Pancreas (tissue), 10 donors: ENCODE measurements at regions not wholly inside any gene's neighbourhood (a gene's known extent, or its start where the extent isn't known, plus 50 kb on each side); places are given as distances from the start of the nearest gene placed in this dataset.

Source experiments
- ATAC-seq, 4 donors: fragments of 200-7000 bp; cut with Tn5 transposase; one replicate each; pipeline versions ENCODE4 v1.8.0 to v1.9.1; 2020; ENCODE audit warnings: mild to moderate bottlenecking in 4 of 4, moderate library complexity in 4 of 4
- DNase-seq, 6 donors: peaks; one replicate each; pipeline ENCODE4 v3.0.0-alpha.2; 2020
- FAIRE-seq: peaks from 2 replicates; lab custom pipeline; 2012; peaks lifted over from hg19 to GRCh38; lab: Jason Lieb, UNC
- H3K27ac ChIP-seq, 4 donors: fragments of 200-600 bp; sonication (generic); 1 replicate in 3 of 4; 2 replicates in 1 of 4; pipeline versions ENCODE4 v1.5.0 to v1.8.0; 2020
- H3K27me3 ChIP-seq, 4 donors: fragments of 200-600 bp; one replicate each; pipeline ENCODE4 v1.8.0; 2021
- H3K36me3 ChIP-seq, 3 donors: fragments of 200-600 bp; sonication (generic) in 1 of 3; one replicate each; pipeline versions ENCODE4 v1.5.0 to v1.8.0; 2020 to 2021
- H3K4me1 ChIP-seq, 3 donors: fragments of 200-600 bp; one replicate each; pipeline ENCODE4 v1.8.0; 2021
- H3K4me3 ChIP-seq, 4 donors: fragments of 200-600 bp; sonication (generic) in 2 of 4; one replicate each; pipeline versions ENCODE4 v1.5.0 to v1.8.0; 2020 to 2021
- H3K9me3 ChIP-seq, 4 donors: fragments of 200-600 bp; one replicate each; pipeline ENCODE4 v1.8.0; 2021
- CTCF ChIP-seq, 4 donors: fragments of 200-600 bp; sonication (generic) in 3 of 4; IDR thresholded peaks; one replicate each; pipeline versions ENCODE4 v1.5.0 to v1.8.0; 2021; ENCODE audit warnings: antibody characterized with exemption in 4 of 4
- WGBS, 2 donors: extraction: QIAGEN DNeasy Blood & Tissue Kit; methylation state at CpG; one replicate each; pipeline ENCODE4 v1.1.7; 2013; 5-methylcytosine and 5-hydroxymethylcytosine counted together
- intact Hi-C, 3 donors: fragments of 100-400 bp; cut with DNase I; formaldehyde crosslinking; loops; one replicate each; pipeline versions ENCODE4 v1.11.1 to v1.14.2; 2022
- donor health status: healthy with polysubstance abuse.
- donor health status: DM: no; HTN: no; CAD: no; lungs with moderate emphysema.
- donor health status: DM: no; HTN: no; CAD: no.
- donor health status: control.
- donor health status: control.
- donor health status: Bipolar disorder and iron deficiency.
- donor health status: DM: yes; HTN: yes; CAD: no.
- donor health status: DM: no; HTN: no; CAD: no.
- donor health status: DM: no; HTN: no; CAD: no.
- donor health status: DM: yes; HTN: yes; CAD: no.

- no peak for ATAC-seq
- no peaks in the 10 kb centered on the region for H3K4me1 ChIP-seq
- no peak for FAIRE-seq
- H3K36me3 ChIP-seq = no peaks in the 10 kb centered on the region
- no peak overlapping the region for H3K27ac ChIP-seq
- no peaks in the 10 kb centered on the region for H3K27me3 ChIP-seq
- no peaks in the 10 kb centered on the region for H3K9me3 ChIP-seq
- 33 to 40% methylated on average over 1 of the region's 1 CpG for WGBS, 2 donors
- TF ChIP-seq CTCF (IDR thresholded peaks at IDR 0.05) = no peak
- no peak for DNase-seq
- no peak overlapping the region for H3K4me3 ChIP-seq
- intact Hi-C loops = no loop called here
These were observed 121.0 kb upstream of the GJE1 start for GRCh38 chr6:142011775-142012174.

DNA sequence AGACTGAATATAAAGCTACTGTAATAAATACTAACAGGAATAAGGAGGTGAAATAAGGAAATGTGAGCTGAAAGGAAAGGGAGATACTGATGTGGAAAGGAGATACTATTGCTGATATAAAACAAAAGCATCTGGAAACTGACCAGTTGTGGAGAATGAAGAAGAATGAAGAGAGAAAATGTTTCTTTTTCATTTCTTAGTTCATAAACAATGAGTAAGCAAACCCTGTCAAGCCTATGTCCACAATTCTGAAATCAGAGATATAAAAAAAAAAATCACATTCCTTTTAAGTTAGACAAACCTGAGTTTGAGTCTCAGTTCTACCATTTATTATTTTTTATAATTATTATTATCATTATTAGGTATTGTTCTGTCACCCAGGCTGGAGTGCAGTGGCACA lies 121.6 kb upstream of the GJE1 start:
- DNase-seq = no peak
- no peaks in the 10 kb centered on the region for H3K27me3 ChIP-seq
- H3K4me3 ChIP-seq = no peak overlapping the region
- no peaks in the 10 kb centered on the region for H3K9me3 ChIP-seq
- TF ChIP-seq CTCF (IDR thresholded peaks at IDR 0.05) = no peak
- ATAC-seq = no peak
- no peak overlapping the region for H3K27ac ChIP-seq
- H3K4me1 ChIP-seq = no peaks in the 10 kb centered on the region
- intact Hi-C loops = no loop called here
- H3K36me3 ChIP-seq = no peaks in the 10 kb centered on the region
- no peak for FAIRE-seq

DNA sequence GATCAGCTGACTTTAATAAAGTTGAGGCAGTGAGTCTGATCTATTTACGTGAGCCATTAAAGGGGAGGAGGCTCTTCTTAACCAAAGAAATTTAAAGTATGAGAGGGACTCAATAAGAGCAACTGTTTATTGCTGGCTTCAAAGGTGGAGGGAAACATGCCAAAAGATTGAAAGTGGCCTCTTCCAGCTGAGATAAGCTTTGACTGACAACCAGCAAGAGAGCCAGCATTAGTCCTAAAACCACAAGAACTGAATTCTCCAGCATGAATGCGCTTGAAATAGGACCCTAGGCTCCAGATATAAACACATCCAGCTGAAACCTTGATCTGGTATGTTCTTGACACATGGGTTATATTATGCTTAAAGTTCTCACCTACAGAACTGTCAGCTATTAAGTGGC lies 123.1 kb upstream of the GJE1 start:
- Histone ChIP-seq H3K36me3 (no peaks in the 10 kb centered on the region), H3K9me3 (no peaks in the 10 kb centered on the region), H3K4me3 (no peak overlapping the region), H3K27ac (no peak overlapping the region), H3K27me3 (no peaks in the 10 kb centered on the region), H3K4me1 (no peaks in the 10 kb centered on the region)
- no peak for FAIRE-seq
- ATAC-seq = no peak
- DNase-seq = no peak
- no peak for TF ChIP-seq CTCF (IDR thresholded peaks at IDR 0.05)
- intact Hi-C loops = no loop called here
- 43 to 57% methylated on average over 2 of the region's 2 CpGs for WGBS, 2 donors

DNA sequence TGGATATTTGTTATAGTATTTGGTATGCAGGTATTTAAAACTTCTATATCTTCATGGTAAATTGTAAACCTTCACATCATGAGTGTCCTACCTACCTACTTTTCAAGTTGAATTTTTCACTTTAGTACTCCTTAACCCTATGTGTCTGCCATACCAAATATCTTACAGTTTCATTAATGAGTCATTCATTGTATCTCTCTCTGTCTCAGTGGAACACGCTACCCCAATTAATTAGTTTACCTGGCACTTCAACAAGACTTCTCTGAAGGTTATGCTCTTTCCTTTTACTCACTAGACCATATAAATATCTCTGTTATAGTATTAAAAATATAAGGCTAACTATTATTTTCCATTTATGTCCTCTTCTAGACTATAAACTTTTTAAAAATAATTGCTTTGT lies 123.9 kb upstream of the GJE1 start:
- WGBS, 2 donors = 67 to 72% methylated on average over 1 of the region's 1 CpG
- no peak overlapping the region for H3K4me3 ChIP-seq
- H3K27ac ChIP-seq = no peak overlapping the region
- TF ChIP-seq CTCF (IDR thresholded peaks at IDR 0.05) = no peak
- H3K4me1 ChIP-seq = no peaks in the 10 kb centered on the region
- ATAC-seq (no peak), DNase-seq (no peak), FAIRE-seq (no peak)
- H3K27me3 ChIP-seq = no peaks in the 10 kb centered on the region
- intact Hi-C loops = no loop called here
- H3K9me3 ChIP-seq = no peaks in the 10 kb centered on the region
- no peaks in the 10 kb centered on the region for H3K36me3 ChIP-seq

DNA sequence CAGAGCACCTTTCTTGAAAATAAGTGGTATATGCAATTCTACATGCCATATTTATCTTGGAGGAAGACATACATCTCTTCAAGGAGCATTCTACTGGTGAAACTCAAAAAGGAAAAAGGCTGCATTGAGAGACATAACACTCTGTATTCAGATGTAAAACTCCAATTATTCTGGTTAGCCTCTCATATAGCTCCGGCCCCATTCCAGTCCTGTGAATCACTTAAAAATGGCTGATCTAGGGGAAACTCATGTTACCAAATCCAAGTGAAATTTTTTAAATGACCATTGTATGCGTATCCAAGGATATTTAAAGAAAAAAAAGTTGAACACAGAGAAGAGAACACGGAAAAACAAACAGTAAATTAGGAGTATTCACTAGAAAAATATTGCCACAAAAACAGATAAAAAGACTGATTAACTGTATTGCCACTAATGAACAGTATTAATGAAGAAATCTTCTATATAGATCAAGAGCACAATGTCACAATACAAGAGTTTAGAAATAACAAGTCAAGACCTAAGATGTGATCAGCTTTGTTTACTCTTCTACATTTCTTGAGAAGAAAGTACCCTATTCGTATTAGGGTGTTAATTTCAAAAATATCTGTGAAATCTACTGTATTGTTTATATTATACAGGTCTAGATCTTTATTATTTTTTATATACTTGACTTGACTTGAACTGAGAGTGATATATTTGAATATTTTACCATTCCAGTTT lies 124.5 kb upstream of the GJE1 start:
- no peaks in the 10 kb centered on the region for H3K27me3 ChIP-seq
- ATAC-seq (no peak), FAIRE-seq (no peak), DNase-seq (no peak)
- H3K4me3 ChIP-seq = no peak overlapping the region
- no peak overlapping the region for H3K27ac ChIP-seq
- no peaks in the 10 kb centered on the region for H3K4me1 ChIP-seq
- intact Hi-C loops = no loop called here
- no peak for TF ChIP-seq CTCF (IDR thresholded peaks at IDR 0.05)
- 52 to 64% methylated on average over 4 of the region's 4 CpGs for WGBS, 2 donors
- no peaks in the 10 kb centered on the region for H3K9me3 ChIP-seq
- no peaks in the 10 kb centered on the region for H3K36me3 ChIP-seq
